Kasumi-1 (cell line): ENCODE measurements at regions not wholly inside any gene's neighbourhood (a gene's known extent, or its start where the extent isn't known, plus 50 kb on each side); places are given as distances from the start of the nearest gene placed in this dataset.
"Not testable (repeated sequence)": the region's sequence is repeated elsewhere in the genome, so short reads cannot be mapped to it uniquely, and the experiment has no call there.

ENCODE experiments used
- DNase-seq, 2 experiments: peaks; one replicate each; lab custom pipeline; 2025; lab: John Stamatoyannopoulos, UW

DNA sequence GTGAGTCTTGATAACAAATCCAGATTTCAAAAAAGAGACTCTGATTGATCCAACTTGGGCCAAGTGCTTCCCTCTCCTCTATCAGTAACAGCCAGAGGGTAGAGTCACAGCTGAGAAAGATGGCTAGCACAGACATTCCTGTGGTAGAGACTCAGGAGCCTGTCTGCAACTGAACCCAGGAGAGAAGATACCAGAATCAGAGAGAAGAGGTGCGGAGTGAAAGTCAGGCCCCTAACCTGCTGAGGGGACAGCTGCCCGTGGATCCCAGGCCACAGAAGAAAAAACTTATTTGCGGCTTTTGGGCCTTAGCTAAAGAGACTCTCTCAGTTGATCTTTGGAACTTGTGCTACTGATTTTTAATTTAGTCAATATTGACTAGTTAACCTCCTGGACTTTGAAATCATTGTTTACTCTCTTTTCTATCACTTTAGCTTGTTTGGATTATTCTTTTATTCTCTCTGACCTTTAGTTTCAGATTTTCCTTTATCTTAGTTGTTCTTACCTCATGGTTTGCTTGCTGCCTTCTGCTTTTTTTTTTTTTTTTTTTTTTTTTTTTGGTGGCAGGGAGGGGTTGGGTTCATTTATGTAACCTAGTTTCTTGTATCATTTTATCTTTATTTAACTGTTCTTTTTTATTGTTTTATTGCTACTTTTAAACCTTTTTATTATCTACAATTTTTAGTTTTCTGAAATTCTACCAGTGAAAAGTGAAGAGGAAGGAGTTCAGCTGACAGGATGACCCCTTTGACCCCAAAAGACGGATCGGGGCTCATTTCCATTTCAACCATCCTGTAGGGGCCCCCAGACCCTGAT, 154.9 kb upstream of the KRR1 start:
- no peak for DNase-seq

DNA sequence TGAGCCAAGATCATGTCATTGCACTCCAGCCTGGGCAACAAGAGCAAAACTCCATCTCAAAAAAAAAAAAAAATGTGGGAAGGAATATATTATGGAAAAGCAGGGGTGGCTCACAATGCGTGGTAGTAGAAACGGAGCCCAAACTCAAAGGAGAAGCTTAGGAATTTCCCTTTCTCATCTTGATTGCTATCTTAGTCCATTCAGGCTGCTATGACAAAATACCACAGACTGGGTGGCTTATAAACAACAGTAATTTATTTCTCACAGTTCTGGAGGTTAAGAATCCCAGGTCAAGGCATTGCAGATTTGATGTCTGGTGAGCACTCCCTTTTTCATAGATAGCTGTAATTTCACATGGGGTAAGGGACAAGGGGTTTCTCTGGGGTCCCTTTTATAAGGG, 153.8 kb upstream of the KRR1 start:
- DNase-seq, result no peak

DNA sequence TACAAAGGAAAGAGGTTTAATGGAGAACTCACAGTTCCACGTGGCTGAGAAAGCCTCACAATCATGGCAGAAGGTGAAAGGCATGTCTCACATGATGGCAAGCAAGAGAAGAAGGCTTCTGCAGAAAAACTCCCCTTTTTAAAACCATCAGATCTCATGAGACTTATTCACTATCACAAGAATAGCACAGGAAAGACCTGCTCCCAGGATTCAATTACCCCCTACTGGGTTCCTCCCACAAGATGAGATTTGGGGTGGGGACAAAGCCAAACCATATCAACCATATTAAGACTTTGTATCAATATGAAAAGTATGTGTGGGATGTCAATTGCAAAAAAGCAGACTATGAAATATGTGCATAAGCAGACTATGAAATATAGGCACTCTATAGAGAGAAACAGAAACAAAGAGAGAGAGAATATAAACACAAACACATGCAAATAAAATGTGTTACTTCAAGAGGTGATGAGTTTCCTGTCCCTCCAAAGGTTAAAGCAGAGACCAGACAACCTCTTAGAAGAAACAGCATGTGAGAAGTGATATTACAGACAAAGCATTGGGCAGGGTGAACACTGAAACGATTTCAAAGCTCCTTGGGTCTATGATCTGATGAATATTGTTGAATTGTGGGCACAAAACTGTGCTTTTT, 151.2 kb upstream of the KRR1 start:
- no peak for DNase-seq

DNA sequence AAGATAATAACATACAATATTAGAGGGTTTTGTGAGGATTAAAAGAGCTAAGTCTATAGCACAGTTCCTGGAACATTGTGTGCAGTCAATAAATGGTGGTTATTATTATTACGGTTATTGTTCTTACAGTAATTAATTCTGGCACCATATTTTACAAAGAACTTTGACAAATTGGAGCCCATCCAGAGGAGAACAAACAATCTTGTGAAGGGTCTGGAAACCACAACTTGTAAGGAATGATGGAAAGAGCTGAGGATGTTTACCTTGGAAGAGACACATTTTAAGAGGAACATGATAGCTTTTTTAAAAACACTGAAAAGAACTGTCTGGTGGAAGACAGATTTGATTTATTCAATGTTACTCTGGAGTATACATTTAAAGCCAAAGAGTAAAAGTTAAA, 150.5 kb upstream of the KRR1 start:
- DNase-seq, result no peak

DNA sequence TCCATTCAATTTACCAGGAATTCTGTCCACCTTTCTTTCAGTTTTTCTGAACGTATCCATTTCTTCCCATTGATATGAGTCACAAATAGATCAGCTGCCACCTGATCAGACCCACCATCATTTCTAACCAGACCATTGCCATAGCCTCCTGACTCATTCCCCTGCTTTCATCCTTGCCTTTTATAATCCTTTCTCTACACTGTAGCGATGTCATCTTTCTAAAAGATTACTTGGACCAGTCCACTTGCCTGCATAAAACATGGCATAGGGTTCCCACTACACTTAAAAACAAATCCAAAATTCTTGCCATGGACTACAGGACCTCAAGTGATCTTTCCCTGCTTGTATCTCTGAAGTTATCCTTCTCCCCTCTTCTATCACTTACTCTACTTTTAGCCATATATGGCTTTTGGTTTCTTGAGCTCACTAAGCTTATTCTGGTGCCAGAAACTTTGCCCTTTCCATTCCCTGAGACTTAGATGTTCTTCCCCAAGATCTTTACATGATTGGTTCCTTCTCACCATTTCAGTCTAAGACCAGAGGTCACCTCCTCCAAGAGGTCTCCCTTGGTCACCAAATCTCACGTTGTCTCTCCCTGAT, 149.5 kb upstream of the KRR1 start:
- no peak for DNase-seq

DNA sequence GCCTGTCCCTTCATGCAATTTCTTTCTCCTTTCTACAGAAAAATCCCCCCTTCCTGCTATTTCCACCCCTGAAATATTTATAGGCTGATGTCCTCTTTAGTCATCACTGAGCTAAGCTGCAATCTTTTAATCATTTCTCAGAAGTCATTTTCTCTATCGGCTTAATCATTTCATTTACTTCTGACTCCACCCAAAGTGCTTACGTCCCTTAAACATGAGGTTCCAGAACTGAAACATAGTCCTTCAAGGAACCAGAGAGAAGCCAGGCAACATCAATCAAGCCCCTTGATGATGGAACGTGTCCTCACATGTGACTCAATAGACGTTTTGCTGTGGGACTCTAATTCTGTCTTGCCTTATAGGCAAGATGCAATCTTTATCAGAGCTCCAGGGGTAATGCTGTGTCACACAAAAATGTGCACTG, 148.7 kb upstream of the KRR1 start:
- DNase-seq, result no peak

DNA sequence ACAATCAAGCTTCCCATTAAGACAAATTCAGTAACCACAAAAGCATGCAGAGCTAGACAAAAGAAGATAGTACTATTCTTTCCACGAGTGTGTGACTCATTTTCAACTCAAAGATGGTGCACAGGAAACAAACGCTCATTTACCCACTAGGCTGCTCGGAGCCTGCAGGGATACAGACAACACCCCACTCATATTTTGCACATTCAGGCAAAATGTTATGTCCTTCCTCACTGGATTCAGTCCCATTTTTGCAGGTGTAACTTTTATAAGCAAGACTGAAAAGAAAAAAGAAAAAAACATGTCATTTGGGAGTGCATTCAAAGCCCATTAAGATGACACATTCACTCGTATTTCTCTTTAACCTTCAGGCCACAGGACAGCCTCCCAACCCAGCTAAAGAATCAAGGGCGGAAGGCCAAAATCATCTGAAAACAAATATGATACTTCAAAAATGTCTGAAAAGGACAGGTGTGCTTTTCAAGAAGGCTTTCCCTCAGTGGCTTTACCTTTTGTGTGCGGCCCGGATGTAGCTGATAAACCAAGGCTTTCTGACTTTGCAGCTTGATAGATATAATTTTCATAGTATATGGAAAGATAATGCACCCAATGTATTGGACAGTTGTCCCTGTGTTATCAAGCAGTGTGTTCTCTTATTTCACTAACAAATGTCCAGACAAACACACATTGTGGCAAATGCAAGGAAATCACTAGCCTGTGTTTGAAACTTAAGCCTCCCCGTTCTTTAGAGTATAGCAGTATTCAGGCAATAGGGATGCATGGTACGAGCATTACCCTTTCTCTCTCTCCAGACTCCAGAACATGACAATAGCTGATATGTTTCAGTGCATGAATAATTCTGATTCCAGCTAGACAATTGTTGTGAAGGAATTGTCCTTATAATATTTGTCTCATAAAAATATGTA, 147.8 kb upstream of the KRR1 start:
- DNase-seq, result peak; percentile 55 to 57

DNA sequence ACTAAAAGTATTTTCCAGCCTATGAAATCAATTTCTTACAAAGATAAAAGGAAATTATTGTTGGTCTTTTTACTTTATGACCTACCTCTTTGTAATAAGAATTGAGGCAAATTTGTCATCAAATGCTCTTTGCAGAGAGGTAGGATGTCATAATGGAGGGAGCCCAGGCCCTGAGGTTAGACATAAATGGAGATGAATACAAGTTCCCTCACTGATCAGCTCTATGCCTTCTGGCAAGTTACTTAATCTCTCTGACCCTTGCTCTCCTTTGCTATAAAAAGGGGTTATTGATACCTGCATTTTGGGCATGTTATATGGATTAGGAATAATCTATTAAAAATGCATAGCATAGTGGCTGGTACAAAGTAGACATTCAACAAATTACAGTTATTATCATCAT, 146.9 kb upstream of the KRR1 start:
- DNase-seq, result no peak

DNA sequence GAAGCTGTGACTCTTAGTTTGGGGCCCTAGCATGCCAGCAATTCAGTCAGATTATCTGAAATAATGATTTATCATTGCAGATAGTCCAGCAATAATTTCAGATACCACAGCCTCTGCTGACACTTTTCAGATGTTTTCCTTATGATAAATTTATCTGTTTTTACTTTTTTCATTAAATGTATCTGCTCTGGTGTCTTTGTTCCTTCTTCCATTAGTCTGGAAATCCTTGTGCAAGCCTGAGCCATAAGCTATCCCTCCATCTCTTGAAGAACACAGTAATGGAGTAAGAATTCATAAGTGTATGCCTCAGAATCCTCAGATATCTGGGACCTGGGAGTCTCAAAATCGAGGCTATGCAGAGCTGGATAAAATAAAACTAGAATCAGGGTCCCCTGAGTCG, 146.4 kb upstream of the KRR1 start:
- no peak for DNase-seq

DNA sequence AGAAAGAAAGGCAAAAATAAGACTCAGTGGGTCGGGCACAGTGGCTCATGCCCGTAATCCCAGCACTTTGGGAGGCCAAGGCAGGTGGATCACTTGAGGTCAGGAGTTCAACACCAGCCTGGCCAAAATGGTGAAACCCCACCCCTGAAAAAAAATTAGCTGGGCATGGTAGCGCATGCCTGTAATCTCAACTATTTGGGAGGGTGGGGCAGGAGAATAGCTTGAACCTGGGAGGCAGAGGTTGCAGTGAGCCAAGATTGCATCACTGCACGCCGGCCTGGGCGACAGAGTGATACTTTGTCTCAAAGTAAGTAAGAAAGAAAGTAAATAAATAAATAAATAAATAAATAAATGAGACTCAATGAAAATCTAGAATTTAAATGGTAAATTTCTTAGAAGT, 145.9 kb upstream of the KRR1 start:
- DNase-seq, result not testable (repeated sequence)

DNA sequence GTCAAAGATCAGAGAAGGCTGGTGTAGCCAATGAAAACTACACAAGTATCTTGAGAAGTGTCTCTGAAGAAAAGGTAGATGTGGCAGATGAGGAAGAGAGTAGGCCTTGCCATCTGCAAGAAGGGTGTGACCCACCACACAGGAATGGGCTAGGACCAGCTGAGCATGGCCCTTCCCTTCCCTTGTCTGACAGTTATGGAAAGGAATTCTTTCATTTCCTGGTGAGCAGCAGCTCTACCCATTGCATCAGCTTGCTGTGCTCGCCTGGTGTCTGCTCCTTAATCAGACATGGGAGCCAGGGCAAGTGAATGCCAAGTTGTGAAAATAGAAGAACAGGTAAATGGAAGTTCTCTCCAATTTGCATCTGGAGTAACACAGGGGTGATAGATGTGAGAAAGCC, 145.2 kb upstream of the KRR1 start:
- DNase-seq, result no peak

DNA sequence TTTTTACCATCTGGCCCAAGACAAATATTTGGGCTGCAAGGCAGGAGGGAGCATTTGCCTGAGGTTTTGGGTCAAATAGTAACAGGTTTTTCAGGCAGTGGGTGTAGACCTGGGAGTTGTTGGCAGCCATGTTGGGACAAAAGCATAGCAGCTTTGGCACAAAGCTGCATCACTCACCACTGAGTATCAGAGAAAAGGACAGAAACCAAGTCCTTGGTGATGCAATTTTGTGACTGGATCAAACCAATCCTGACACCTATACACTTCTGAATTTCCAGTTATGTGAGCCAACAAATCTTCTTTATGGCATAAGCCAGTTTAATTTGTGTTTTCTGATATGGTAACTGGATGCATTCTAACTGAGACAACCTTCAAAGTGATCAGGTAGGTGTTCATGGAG, 144.8 kb upstream of the KRR1 start:
- DNase-seq, result no peak

DNA sequence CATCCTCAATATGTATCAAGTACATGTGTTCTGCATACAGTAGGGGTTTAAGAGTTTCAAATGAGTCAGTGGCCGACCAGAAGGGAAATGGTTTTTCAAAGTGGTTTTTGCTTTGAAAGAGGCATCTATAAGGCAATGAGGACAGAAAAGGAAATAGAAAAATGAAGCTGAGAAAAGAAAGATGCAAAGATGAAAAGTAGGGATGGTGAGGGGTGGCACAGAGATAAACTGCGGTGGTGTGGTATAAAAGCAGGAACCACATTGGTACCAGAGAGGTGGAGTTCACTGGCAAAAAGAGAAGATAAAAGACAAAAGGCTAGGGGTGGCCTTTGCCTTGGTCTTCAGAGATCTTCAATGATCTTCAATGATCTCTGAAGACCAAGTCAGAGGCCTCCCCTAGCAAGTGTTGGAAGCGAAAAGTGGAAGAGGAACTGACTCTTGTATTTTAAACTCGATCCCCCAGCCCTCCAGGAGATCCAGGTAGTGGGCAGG, 144.0 kb upstream of the KRR1 start:
- no peak for DNase-seq

DNA sequence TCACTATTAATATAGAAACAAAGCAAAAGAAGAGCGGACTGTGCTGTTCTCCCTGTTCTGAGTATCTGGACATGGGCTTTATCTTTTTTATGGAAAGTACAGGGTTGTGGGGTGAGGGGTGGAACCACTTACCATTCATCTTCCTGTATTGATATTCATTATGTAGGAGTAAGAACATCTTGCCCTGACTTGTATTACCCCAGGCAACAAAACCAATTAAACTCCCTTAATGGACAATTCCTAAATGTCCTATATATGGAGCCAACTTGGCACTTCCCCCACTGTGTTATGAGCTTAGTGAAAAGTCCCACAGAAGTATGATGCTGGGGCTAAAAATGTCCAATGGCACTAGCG, 139.9 kb upstream of the KRR1 start:
- no peak for DNase-seq

DNA sequence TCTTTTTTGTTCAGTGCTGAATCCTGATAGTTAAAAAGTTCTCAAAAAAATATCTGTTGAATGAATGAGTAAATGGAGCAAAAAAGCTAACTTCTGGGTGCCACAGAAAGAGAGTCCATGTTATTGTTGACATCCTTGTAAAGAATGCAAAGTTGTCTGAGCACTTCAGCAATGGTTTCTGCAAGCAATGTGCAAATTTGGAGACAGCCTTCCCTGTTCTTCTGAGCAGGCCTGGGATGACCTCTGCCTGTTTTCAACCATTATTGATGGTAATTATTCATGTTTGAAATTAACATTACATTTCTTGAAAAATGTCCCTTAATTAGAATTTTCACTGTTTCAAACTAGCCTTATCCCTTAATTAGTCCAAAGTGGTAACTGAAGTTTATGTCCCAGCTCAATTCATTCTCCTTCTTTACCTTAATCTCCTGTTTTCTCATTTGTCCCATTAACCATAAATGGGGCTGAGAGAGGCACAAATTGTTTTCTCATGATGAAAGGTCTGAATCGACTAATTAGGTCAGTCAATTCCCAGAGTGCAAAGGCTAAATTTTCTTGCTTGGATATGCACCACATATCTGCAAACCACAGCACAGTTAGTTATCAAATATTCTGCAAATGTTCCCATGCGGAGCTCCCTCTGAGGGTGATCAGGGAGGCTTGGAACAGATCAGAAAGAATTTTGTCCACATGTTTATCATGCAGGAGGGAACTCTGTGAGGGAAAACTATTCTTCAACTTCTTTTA, 139.4 kb upstream of the KRR1 start:
- no peak for DNase-seq

DNA sequence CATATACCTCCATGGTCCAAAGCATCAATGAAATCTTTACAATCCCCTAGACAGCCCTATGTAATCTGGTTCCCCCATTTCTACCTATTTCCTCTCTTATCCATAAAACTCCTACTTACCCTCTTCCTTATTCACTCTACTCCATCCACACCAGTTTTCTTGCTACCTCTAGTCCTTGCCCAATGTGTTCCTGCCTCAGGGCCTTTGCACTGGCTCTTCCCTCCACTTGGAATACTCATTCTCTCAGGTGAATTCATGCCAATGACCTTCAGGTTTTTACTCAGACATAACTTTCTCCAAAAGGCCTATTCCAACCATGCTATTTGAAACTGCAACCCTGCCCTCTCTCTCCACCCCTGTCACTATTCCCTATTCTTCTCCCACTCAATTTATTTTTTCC, 138.7 kb upstream of the KRR1 start:
- no peak for DNase-seq

DNA sequence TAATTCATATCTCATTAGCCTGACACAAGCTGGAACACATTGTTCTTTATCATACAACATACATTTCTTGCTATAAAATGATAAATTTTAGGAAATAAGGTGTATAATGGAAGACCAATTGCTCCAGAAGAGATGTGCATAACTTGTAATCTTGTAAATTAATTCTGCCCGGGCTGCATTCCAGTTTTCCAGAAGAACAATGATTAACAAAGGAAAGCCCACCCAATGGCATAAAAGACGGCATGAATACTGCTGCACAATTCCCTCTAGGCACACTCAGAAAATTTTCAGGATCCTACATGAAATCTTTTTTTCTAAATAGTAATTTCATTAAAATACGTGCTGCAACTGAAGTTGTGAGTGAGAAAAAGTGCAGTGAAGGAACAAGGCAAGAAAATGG, 137.4 kb upstream of the KRR1 start:
- DNase-seq, result no peak

DNA sequence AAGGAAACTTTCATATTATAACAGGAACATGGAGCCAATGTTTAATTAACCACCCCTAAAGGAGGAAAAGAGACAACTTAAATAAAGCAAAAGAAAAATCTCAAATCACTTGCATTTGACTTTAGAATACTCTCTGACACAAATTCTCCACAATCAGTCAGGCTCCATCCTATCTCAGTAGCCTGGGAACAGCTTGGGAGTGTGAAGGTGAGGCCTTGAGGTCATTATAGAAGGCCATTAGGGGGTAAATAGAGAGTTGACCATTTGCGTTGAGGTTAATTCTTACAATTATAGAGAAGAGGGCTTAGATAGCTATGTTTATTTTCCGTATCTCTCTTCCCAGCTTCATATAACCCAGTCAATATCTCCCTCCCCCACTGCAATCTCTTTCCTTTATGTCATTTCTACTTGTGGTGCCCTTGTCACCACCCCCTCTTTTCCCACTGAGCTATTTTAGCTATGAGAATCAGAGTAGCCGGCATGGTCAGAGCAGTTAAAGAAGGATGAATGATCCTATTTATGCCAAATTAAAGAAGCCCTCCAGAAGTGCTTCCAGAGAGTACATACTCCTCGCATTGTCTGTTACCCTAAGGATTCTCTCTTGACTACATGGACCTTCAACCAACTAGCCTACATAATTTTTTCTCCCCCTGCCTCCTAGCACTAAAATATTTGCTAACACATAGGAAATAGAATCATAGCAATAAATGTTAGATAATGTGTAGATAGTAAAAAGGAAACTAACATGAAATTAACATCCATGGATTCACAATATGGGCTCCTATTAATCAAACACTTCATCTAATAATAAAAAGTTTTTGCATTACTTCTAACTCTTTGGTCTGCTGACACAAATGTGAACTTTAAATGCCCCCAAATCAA, 135.2 kb upstream of the KRR1 start:
- DNase-seq, result no peak

DNA sequence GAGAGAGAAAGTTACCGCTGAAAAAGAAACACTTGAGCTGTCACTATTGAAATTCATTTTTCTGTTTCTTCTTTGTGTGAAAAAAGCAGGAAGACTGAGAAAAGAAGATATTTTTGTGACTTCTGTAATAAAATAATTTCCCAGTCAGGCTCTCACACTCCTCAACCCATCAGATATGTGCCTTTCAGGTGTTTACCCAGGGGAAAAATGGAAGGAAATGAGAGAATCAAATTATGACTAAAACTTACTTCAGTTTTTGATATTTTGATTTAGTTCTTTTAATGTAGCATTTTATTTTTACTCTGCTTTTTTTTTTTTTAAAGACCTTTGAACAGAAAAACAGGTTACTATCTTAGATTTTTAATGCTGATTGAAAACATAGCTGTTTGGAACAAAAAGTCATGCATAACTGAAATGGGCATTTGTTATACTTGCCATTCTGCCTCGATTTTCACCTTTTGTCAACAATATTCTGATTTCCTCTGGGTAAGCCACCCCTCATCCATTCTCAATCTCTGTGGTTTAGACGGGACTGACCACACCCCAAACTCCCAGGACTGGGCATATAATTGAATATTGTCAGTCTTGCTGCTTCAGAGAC, 133.2 kb upstream of the KRR1 start:
- no peak for DNase-seq

DNA sequence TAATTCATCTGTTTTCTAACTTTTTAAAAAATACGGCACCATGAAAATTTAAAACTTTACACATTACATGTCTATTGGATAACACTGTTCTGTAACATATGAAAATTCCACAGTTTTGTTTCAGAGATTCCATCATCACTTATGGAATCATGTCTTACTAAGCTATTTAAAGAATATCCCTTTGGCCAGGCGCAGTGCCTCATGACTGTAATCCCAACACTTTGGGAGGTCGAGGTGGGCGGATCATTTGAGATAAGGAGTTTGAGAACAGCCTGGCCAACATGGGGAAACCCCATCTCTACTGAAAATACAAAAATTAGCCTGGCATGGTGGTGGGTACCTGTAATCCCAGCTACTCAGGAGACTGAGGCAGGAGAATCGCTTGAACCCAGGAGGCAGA, 131.7 kb upstream of the KRR1 start:
- not testable (repeated sequence) for DNase-seq
